Activated naive CD4-positive, alpha-beta T cell treated with anti-CD3 and anti-CD28 coated beads, Interleukin-2, amount 10 ng/mL, durations not matched to agents 7 days and 5 days (primary cell): ENCODE measurements at regions not wholly inside any gene's neighbourhood (a gene's known extent, or its start where the extent isn't known, plus 50 kb on each side); places are given as distances from the start of the nearest gene placed in this dataset.

ENCODE experiments used
- CTCF ChIA-PET: fragments of 350-600 bp; sonication (Branson Sonifier 250); formaldehyde crosslinking; loops from one replicate; lab custom pipeline; 2021; ENCODE audit warnings: antibody characterized with exemption; lab: Charles Lee
- DNase-seq: peaks from one replicate; pipeline ENCODE4 v3.0.0-alpha.2; 2020
- H3K27ac Mint-ChIP-seq: one replicate; pipeline ENCODE4 v1.8.0; 2021; ENCODE audit warnings: mild to moderate bottlenecking, moderate library complexity, mixed read lengths
- H3K27me3 Mint-ChIP-seq: one replicate; pipeline ENCODE4 v1.8.0; 2021; ENCODE audit warnings: mild to moderate bottlenecking, mixed read lengths
- H3K36me3 Mint-ChIP-seq: one replicate; pipeline ENCODE4 v1.8.0; 2021; ENCODE audit warnings: mixed read lengths
- H3K4me1 Mint-ChIP-seq: one replicate; pipeline ENCODE4 v1.8.0; 2021; ENCODE audit warnings: mixed read lengths
- H3K4me3 Mint-ChIP-seq: one replicate; pipeline ENCODE4 v1.8.0; 2021; ENCODE audit warnings: mild to moderate bottlenecking, moderate library complexity, mixed read lengths
- H3K9me3 Mint-ChIP-seq: one replicate; pipeline ENCODE4 v1.8.0; 2021; ENCODE audit warnings: mixed read lengths

GRCh38 chr12:118467641-118468305, 91.4 kb downstream of the SUDS3 start:
- H3K4me3 Mint-ChIP-seq: no peak overlapping the region
- H3K9me3 Mint-ChIP-seq: no peaks in the 10 kb centered on the region
- H3K4me1 Mint-ChIP-seq: no peaks in the 10 kb centered on the region
- CTCF ChIA-PET: no interaction called here
- DNase-seq: no peak
- no peaks in the 10 kb centered on the region for H3K36me3 Mint-ChIP-seq
- no peak overlapping the region for H3K27ac Mint-ChIP-seq
- no peaks in the 10 kb centered on the region for H3K27me3 Mint-ChIP-seq

DNA sequence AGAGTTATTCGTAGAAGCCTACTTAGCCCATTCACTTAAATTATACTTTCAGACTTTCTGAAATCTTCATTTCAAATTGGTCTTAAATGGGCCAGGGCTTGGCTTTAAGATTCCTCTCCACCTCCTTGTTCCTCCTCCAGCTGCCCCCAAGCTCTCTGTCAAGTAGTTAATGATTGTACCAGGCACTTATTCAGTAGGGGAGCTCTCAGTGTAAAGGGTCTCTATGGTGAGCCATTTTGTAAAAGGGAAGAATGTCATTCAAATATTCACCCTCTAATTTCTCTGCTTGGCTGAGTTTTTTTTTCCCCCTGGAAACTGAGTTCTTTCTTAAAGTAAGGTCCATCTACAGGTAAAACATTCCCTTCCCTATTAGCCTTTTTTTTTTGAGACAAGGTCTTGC, 96.6 kb downstream of the SUDS3 start:
- CTCF ChIA-PET: no interaction called here
- H3K4me1 Mint-ChIP-seq: no peaks in the 10 kb centered on the region

GRCh38 chr12:118480235-118480634, 103.9 kb downstream of the SUDS3 start:
- Mint-ChIP-seq H3K27me3 (no peaks in the 10 kb centered on the region), H3K4me1 (no peaks in the 10 kb centered on the region), H3K9me3 (no peaks in the 10 kb centered on the region), H3K27ac (no peak overlapping the region), H3K4me3 (no peak overlapping the region), H3K36me3 (no peaks in the 10 kb centered on the region)
- CTCF ChIA-PET: no interaction called here
- DNase-seq: no peak

More for the DNA sequence above, 96.6 kb downstream of the SUDS3 start:
- no peaks in the 10 kb centered on the region for H3K27me3 Mint-ChIP-seq
- DNase-seq: no peak
- H3K27ac Mint-ChIP-seq: no peak overlapping the region
- no peaks in the 10 kb centered on the region for H3K9me3 Mint-ChIP-seq
- no peaks in the 10 kb centered on the region for H3K36me3 Mint-ChIP-seq
- no peak overlapping the region for H3K4me3 Mint-ChIP-seq

DNA sequence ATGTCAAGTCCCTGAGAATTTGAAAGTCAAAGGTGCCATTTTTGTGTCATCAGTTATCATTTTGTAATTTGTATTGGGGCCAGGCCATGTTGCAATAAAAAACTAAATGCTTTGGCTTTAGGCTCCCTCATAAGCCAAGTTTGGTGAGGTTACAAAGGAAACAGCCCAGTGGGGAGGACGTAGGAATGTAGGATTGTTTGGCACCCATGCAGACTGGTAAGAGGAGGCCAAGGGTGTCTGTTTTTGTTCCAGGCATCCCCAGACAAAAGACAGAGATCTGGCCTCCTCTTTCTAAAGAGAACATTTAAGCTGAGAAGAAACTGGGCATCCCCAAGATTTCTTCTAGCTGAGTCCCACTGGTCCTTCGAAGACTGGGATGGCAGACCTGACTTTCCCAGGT, 111.7 kb downstream of the SUDS3 start:
- no peak for DNase-seq
- no peak overlapping the region for H3K27ac Mint-ChIP-seq
- H3K9me3 Mint-ChIP-seq: no peaks in the 10 kb centered on the region
- H3K4me1 Mint-ChIP-seq: no peaks in the 10 kb centered on the region
- H3K4me3 Mint-ChIP-seq: no peak overlapping the region
- no peaks in the 10 kb centered on the region for H3K36me3 Mint-ChIP-seq
- H3K27me3 Mint-ChIP-seq: no peaks in the 10 kb centered on the region
- CTCF ChIA-PET: no interaction called here

GRCh38 chr12:118493962-118494361, 117.6 kb downstream of the SUDS3 start:
- no peaks in the 10 kb centered on the region for H3K27me3 Mint-ChIP-seq
- no peak overlapping the region for H3K27ac Mint-ChIP-seq
- no peaks in the 10 kb centered on the region for H3K4me1 Mint-ChIP-seq
- H3K36me3 Mint-ChIP-seq: no peaks in the 10 kb centered on the region
- CTCF ChIA-PET: no interaction called here
- H3K4me3 Mint-ChIP-seq: no peak overlapping the region
- DNase-seq: no peak
- no peaks in the 10 kb centered on the region for H3K9me3 Mint-ChIP-seq

- H3K4me1 Mint-ChIP-seq: no peaks in the 10 kb centered on the region
- CTCF ChIA-PET: no interaction called here
- no peaks in the 10 kb centered on the region for H3K36me3 Mint-ChIP-seq
- H3K4me3 Mint-ChIP-seq: no peak overlapping the region
- H3K27me3 Mint-ChIP-seq: no peaks in the 10 kb centered on the region
- DNase-seq: no peak
- H3K9me3 Mint-ChIP-seq: no peaks in the 10 kb centered on the region
- H3K27ac Mint-ChIP-seq: no peak overlapping the region
These were observed 118.4 kb downstream of the SUDS3 start for GRCh38 chr12:118494776-118495175.

DNA sequence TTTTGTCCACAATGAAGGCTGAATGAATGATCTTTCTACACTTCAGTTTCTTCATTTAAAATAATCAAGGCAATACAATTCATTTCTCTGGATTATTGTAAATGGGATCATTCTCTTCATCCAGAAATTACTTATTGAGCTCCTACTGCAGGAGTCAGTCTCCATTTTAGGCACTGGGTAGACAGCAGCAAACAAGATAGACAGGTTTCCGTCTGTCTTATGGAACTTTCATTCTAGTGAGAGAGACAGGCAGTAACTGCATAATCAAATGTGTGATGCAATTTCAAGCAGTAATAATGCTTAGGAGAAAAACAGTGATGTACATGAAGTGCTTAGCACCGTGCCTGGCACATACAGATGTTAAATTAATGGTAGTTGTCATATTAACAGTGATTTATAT, 118.9 kb downstream of the SUDS3 start:
- no peak for DNase-seq
- Mint-ChIP-seq H3K4me3 (no peak overlapping the region), H3K36me3 (no peaks in the 10 kb centered on the region), H3K4me1 (no peaks in the 10 kb centered on the region), H3K27me3 (no peaks in the 10 kb centered on the region), H3K27ac (no peak overlapping the region), H3K9me3 (no peaks in the 10 kb centered on the region)
- CTCF ChIA-PET: no interaction called here

- CTCF ChIA-PET: no interaction called here
- no peaks in the 10 kb centered on the region for H3K4me1 Mint-ChIP-seq
- no peak overlapping the region for H3K27ac Mint-ChIP-seq
- DNase-seq: no peak
- no peaks in the 10 kb centered on the region for H3K9me3 Mint-ChIP-seq
- H3K4me3 Mint-ChIP-seq: no peak overlapping the region
- no peaks in the 10 kb centered on the region for H3K27me3 Mint-ChIP-seq
- no peaks in the 10 kb centered on the region for H3K36me3 Mint-ChIP-seq
These were observed 121.8 kb downstream of the SUDS3 start for GRCh38 chr12:118498171-118498570.

DNA sequence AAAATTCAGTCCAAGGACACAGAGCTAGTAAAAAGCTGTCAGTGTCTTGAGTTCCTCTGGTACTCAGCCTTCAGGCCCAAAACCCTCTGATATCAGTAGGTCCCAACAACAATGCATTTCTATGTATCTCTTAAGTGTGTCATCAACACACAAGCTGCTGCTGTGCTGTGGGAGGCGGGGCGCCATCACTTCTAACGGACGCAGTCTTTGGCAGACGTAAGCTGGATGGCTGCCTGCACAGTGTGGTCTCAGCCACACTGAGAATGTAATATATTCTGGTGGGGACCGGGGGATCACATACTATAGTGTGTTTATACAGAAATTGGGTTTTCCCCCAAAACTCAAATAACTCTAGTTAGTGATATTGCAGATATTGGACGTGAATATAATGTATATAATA, 123.9 kb downstream of the SUDS3 start:
- DNase-seq: no peak
- Mint-ChIP-seq H3K27ac (no peak overlapping the region), H3K4me3 (no peak overlapping the region), H3K4me1 (no peaks in the 10 kb centered on the region), H3K36me3 (no peaks in the 10 kb centered on the region), H3K27me3 (no peaks in the 10 kb centered on the region), H3K9me3 (no peaks in the 10 kb centered on the region)
- CTCF ChIA-PET: no interaction called here

DNA sequence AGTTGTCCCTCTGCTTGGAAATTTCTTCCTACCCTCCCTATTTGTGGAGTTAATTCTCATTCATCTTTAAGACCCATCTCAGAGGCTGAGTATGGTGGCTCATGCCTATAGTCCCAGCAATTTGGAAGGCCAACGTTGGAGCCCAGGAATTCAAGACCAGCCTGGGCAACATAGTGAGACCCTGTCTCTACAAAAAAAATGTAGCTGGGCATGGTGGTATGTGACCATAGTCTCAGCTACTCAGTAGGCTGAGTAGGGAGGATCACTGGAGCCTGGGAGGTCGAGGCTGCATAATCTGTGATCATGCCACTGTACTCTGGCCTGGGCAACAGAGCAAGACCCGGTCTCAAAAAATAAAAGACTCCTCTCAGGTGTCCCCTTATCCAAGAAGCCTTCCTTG, 125.1 kb downstream of the SUDS3 start:
- no peaks in the 10 kb centered on the region for H3K9me3 Mint-ChIP-seq
- H3K4me1 Mint-ChIP-seq: no peaks in the 10 kb centered on the region
- CTCF ChIA-PET: no interaction called here
- H3K27me3 Mint-ChIP-seq: no peaks in the 10 kb centered on the region
- DNase-seq: no peak
- H3K36me3 Mint-ChIP-seq: no peaks in the 10 kb centered on the region
- H3K4me3 Mint-ChIP-seq: no peak overlapping the region
- H3K27ac Mint-ChIP-seq: no peak overlapping the region

GRCh38 chr12:118503476-118503875, 127.1 kb downstream of the SUDS3 start:
- Mint-ChIP-seq H3K9me3 (no peaks in the 10 kb centered on the region), H3K4me3 (no peak overlapping the region), H3K4me1 (no peaks in the 10 kb centered on the region), H3K27me3 (no peaks in the 10 kb centered on the region), H3K27ac (no peak overlapping the region), H3K36me3 (no peaks in the 10 kb centered on the region)
- CTCF ChIA-PET: no interaction called here
- no peak for DNase-seq

DNA sequence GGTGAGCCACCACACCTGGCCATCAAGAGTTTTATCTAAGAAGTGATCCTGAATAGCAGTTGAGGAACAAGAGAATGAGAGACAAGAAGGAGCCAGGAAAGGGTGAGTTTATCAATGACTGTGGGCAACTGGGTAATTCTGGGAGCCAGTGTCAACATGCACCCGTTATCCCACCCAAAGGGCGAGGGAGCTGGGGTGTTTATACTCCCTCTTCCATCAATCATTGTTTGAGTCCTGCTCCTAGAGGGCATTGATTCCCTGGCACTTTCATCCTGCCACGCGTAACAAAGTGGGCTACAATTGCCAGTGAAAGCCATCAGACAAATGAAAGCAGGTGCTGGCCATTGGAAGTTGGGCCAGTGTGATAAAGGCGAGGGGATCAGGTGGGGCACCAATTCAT, 136.3 kb downstream of the SUDS3 start:
- H3K4me1 Mint-ChIP-seq: no peaks in the 10 kb centered on the region
- peaks cover 8% of the 10 kb centered on the region for H3K9me3 Mint-ChIP-seq
- no peak overlapping the region for H3K4me3 Mint-ChIP-seq
- H3K36me3 Mint-ChIP-seq: no peaks in the 10 kb centered on the region
- CTCF ChIA-PET: no interaction called here
- DNase-seq: no peak
- no peaks in the 10 kb centered on the region for H3K27me3 Mint-ChIP-seq
- no peak overlapping the region for H3K27ac Mint-ChIP-seq

DNA sequence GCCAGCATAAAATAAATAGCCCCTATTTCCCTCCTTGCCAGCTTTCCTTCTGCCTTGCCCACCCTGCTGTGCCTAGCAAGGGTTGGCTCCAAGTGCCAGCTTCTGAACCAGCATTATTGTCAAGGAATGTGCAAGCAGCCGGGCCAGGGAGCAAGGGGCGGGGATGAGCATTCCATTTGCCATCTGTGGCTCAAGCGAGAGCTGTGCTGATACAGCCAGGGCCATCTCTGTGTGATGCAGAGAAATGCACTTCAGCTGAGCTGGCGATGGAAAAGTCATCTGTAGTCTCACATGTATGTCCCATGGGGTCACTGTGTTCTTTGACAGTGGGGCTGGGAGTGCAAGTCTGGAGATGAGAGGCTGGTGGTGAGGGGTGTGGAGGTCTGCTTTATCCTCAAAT, 137.3 kb downstream of the SUDS3 start:
- Mint-ChIP-seq H3K27me3 (no peaks in the 10 kb centered on the region), H3K27ac (no peak overlapping the region), H3K9me3 (peaks cover 8% of the 10 kb centered on the region), H3K4me1 (no peaks in the 10 kb centered on the region), H3K36me3 (no peaks in the 10 kb centered on the region), H3K4me3 (no peak overlapping the region)
- CTCF ChIA-PET: no interaction called here
- DNase-seq: no peak

DNA sequence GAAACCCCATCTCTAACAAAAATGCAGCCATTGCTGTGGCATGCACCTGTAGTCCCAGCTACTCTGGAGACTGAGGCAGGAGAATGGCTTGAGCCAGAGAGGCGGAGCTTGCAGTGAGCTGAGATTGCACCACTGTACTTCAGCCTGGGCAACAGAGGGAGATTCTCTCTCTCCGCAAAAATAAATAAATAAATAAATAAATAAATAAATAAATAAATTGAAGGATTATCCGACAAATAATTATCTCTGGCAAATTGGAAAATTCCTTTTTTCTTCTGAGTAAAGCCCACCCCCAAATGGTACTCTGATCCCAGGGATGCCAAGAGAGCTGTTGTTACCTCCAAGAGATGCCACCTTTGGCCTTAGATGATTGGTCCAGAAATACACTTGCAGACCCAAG, 137.9 kb downstream of the SUDS3 start:
- H3K4me1 Mint-ChIP-seq: no peaks in the 10 kb centered on the region
- CTCF ChIA-PET: no interaction called here
- H3K27ac Mint-ChIP-seq: no peak overlapping the region
- DNase-seq: no peak
- no peak overlapping the region for H3K4me3 Mint-ChIP-seq
- peaks cover 6% of the 10 kb centered on the region for H3K9me3 Mint-ChIP-seq
- H3K36me3 Mint-ChIP-seq: no peaks in the 10 kb centered on the region
- no peaks in the 10 kb centered on the region for H3K27me3 Mint-ChIP-seq

DNA sequence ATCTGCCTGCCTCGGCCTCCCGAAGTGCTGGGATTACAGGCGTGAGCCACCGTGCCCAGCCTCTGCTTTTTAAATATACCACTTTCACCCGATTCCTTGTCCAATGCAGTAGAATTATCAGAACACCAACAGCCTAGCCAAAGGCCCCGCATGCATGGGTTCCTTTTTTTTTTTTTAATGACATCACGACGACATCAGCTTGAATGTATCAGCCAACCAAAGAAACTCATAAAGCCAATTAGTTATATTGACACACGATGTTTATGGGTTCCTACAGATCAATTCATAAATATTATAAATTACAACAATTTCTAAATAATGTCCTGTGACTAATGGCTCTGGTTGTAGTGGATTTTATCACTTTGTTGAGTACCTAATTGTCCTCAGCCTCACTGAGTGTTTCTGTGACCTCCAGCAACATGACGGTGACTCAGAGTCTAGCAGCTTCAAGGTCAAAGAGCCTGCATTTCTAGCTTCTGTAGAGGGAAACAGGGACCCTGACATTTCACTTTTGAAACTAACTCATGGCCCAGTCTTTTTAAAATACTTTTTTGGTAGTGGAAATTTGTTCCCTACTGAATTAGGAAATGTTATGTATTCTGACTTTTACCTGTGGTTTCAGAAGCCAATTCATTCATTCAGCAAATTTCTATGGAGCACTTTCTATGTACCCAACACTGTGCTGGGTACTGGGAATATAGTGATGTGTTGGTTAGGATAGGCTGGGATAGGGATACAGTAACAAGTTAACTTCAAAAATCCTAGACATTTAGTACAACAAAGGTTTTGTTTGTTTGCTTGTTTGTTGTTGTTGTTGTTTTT, 144.1 kb downstream of the SUDS3 start:
- H3K27ac Mint-ChIP-seq: no peak overlapping the region

More for the DNA sequence above, 144.1 kb downstream of the SUDS3 start:
- H3K4me1 Mint-ChIP-seq: no peaks in the 10 kb centered on the region
- H3K36me3 Mint-ChIP-seq: no peaks in the 10 kb centered on the region
- H3K27me3 Mint-ChIP-seq: no peaks in the 10 kb centered on the region
- CTCF ChIA-PET: no interaction called here
- peaks cover 6% of the 10 kb centered on the region for H3K9me3 Mint-ChIP-seq
- no peak overlapping the region for H3K4me3 Mint-ChIP-seq
- no peak for DNase-seq
